GM18520 (cell line): ENCODE measurements at regions not wholly inside any gene's neighbourhood (a gene's known extent, or its start where the extent isn't known, plus 50 kb on each side); places are given as distances from the start of the nearest gene placed in this dataset.

Experiments used
- ATAC-seq: cut with Tn5 transposase; IDR thresholded peaks from one replicate; pipeline ENCODE4 v1.9.1; 2021; ENCODE audit not compliant: unreplicated experiment

- ATAC-seq: no peak
These were observed 401.7 kb downstream of the TSN start for GRCh38 chr2:122157158-122157557.

- no peak for ATAC-seq
These were observed 408.2 kb downstream of the TSN start for GRCh38 chr2:122163617-122164016.

- ATAC-seq: no peak
These were observed 409.5 kb downstream of the TSN start for GRCh38 chr2:122164964-122165363.

DNA sequence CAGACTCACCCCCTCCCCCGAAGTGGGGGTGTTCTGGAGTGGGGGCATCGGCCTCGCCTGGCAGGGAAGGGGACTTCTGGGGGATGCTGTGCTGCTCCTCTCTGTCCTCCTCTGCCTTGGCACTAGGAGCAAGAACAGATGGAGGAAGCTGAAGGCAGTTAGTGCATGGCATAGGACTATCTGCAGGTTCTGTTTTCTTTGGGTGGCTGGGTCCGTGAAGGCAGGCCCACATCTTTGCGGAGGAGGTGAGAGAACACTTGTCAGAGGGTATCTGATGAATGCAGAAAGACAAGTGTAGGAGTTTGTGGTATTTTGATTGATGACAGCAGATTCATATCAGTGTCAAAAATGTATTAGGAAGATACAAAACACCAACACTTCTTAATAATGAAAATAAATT is 411.4 kb downstream of the TSN start:
- no peak for ATAC-seq

GRCh38 chr2:122167515-122167914 is 412.1 kb downstream of the TSN start:
- ATAC-seq: no peak

DNA sequence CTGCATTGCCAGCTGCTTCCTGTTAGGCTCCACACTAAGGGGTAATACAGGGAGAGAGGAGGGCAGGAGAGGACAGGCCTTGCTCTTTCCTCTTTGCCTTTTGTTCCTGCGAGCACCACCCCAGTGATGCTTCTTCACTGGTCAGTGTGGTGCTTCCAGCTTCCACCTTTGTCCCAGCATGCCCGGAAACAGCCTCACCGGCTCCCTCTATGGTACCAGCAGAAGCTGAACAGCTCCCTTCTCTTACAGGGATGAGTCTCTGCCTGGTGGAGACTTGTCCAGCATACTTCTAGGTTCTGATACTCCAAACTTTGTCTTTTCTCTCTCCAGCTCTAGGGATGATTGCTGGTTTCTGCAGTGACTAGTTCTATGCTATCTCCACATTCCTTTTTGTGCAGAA is 413.3 kb downstream of the TSN start:
- no peak for ATAC-seq

GRCh38 chr2:122172812-122173211 is 417.4 kb downstream of the TSN start:
- no peak for ATAC-seq

GRCh38 chr2:122174061-122174460 is 418.6 kb downstream of the TSN start:
- no peak for ATAC-seq

DNA sequence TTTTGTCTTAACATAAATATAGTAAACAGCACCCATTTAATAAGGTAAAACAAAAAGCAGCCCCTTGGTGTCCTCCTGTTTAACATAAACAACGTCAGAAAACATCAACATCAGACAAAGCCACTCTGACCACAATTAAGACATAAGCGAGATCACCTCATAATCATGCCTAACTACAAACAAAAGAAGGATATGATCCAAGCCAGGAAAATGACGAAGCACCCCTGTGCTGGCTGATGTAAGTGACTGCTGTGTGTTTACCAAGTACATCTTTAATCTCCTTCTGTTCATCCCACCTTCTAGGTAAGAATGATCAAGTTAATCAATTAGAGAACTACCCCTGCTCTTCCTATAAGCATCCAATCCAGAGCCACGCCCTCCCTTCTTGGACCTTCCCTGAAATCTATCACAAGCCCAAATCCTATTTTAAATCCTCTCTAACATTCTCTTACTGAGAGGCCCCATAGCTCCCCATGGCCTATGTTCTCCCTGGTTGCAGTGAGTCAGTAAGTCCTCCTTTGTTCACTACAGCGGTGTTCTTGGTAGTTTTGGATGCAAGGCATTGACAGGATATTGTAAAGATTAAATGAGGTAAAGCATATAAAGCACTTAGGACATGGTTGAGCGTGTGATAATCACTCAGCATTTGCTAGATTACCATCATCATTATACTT is 424.2 kb downstream of the TSN start:
- ATAC-seq: no peak

GRCh38 chr2:122180972-122181371 is 425.5 kb downstream of the TSN start:
- ATAC-seq: no peak

DNA sequence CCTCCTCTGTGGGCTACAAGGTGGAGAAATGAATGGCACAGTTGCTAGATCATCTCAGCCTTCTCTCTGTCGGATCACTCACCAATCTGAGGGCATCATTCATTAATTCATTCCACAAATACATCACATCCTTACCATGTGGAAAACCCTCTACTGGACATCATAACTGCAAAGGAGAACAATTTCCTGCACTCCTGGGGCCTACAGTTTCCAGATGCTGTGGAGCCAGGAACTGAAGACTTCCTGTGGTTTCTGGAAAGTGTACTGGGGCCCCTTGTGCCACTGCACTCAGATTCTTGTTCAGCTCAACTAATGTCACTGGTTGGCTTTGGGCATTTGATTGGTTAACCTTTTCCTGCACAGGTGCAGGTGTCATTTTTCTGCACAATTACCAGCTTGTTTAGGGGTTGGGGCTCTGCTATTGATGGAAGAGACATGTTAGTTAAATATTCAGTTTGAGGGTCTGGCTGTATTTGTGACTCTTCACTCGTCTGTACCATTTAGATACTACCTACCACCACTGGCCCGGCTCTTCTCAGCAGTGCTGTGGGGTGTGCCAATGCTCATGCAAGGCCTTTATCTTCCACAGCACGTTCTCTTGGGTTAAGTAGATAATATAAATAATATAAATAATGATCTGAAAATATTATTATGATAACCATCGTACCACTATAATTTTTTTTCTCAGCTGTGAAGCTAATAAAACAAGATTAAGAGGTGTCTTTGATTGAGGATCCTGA is 427.3 kb downstream of the TSN start:
- no peak for ATAC-seq

GRCh38 chr2:122183890-122184289 is 428.4 kb downstream of the TSN start:
- ATAC-seq: no peak

GRCh38 chr2:122186761-122187222 is 431.3 kb downstream of the TSN start:
- ATAC-seq: no peak

DNA sequence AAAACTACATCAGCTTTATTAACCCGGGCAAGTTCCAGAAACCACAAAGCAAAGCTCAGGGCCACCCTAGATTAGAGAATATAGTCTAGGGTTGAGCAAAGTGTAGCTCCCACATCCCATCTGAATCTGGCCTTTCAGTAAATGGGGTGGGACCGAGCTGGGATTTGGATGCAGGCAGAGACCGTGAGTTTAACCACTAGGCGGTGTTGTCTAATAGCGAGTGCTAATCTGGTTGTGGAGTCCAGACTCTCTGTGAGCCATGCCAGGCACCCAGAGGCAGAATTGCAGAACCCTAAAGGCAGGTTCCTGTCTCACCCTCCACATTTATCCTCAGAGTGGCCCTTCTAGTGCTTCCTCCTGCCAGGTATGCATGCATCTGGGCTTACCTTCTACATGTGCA is 435.9 kb downstream of the TSN start:
- no peak for ATAC-seq

DNA sequence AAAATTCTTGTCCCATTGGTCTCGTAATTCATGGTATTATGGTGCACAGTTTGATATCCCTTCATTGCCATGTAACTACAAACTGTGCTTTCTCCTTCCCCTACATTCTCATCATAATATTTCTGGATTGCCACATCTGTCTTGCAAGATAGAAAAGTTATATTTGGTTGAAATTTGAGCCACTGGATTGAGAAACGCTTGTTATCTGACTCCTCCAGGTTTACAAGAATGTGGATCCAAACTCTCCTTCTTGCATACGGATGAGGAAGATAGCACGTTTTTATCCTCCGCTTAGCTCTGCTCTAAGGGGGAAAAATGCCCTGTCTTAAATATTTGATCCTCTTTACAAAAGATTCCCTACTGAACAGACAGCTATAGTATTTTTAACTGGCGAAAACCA is 438.2 kb downstream of the TSN start:
- ATAC-seq: no peak

DNA sequence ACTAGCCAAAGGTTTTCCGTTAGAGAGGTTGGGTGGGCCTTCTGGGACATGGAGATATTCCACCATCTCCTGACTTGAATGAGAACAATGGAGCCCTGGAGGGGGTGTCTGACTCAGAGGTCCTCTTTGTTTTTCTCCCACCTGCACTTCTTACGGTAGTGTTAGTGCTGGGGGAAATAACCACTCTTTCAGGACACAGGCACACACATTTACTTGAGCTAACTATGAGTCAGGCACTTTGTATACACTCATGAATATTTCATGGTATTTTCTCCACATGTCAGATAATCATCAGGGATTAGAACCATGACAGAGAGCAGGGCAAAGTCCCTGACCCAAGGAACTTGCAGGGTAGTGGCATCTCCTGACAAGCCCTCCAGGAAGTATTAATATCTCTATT is 439.1 kb downstream of the TSN start:
- no peak for ATAC-seq

DNA sequence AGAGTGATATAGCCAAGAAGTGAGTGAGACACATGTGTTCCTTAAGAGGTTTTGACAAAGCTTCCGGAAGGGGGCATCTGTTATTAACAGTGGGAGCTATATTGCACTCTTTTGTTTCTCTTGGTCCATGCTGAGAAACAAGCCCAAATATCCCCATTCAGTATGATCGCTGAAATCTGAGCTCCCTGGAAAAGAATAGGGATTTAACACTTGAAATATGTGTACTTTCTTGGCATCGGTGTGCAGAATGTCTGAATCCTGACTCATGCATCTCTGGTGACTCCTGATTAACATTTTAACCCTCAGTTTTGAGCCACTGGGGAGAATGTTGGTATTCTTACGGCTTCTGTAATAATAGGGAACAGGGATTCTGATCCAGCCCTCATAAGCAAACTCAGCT is 448.1 kb downstream of the TSN start:
- no peak for ATAC-seq

GRCh38 chr2:122205641-122206040 is 450.2 kb downstream of the TSN start:
- no peak for ATAC-seq

GRCh38 chr2:122206101-122206500 is 450.6 kb downstream of the TSN start:
- ATAC-seq: no peak

GRCh38 chr2:122209377-122209776 is 453.9 kb downstream of the TSN start:
- no peak for ATAC-seq

DNA sequence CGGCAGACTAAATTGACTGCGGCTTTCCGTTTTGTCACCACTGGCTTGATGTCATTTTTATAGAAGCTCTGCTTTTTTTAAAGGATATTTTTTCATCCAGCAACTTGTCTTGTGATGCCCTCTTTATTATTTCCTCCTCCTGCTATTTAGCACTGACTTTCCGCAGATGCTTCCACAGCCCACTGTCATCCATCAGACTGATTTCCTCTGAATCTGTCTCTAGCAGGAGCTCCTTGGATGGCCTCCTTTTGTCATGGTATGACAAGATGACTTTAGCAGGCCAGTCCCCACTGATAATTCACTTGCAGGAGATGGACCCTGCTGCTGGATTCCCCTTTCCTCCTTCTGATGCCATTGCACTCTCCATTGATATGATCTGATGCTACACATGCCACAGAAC is 454.6 kb downstream of the TSN start:
- no peak for ATAC-seq
